Fibroblast of lung (primary cell): ENCODE measurements at regions not wholly inside any gene's neighbourhood (a gene's known extent, or its start where the extent isn't known, plus 50 kb on each side); places are given as distances from the start of the nearest gene placed in this dataset.

Experiments
- EZH2 ChIP-seq: IDR thresholded peaks from 2 replicates; pipeline ENCODE4 v1.5.1; 2012; ENCODE audit warnings: low read length, control low read depth, mild to moderate bottlenecking; ENCODE audit errors: missing control alignments
- TF ChIP-seq, protein P1 (sequence below), 2 donors: IDR thresholded peaks in 1 of 2; conservative IDR thresholded peaks in 1 of 2; 1 replicate in 1 of 2; 2 replicates in 1 of 2; pipeline ENCODE4 v1.5.1; 2011 to 2012; ENCODE audit warnings: low read length in 2 of 2, control low read depth in 1 of 2, inconsistent platforms in 1 of 2, low read depth in 1 of 2, mild to moderate bottlenecking in 1 of 2

DNA sequence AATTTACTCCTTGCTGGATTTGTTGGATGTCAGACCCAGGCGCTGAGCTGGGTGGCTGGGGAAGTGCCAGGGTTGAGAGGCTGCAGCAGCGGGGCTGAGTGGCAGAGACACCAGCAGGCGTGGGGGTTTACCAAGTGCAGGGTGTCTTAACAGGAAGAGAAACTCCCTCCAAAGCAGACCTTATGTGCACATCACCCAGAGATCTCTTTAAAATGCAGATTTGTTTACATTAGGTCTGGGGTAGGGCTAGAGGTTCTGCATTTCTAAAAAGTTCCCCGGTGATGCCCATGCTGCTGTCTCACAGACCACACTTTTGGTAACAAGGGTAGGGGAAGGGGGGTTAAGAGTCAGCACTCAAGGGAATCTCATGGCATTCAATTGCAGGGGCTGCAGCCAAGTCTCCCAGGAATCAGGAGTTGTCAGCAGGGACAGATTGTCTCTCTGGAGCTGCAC is 80.7 kb upstream of the OLFM4 start:
- TF ChIP-seq EZH2, result no peak
- TF ChIP-seq, protein P1, sequence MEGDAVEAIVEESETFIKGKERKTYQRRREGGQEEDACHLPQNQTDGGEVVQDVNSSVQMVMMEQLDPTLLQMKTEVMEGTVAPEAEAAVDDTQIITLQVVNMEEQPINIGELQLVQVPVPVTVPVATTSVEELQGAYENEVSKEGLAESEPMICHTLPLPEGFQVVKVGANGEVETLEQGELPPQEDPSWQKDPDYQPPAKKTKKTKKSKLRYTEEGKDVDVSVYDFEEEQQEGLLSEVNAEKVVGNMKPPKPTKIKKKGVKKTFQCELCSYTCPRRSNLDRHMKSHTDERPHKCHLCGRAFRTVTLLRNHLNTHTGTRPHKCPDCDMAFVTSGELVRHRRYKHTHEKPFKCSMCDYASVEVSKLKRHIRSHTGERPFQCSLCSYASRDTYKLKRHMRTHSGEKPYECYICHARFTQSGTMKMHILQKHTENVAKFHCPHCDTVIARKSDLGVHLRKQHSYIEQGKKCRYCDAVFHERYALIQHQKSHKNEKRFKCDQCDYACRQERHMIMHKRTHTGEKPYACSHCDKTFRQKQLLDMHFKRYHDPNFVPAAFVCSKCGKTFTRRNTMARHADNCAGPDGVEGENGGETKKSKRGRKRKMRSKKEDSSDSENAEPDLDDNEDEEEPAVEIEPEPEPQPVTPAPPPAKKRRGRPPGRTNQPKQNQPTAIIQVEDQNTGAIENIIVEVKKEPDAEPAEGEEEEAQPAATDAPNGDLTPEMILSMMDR (conservative IDR thresholded peaks at IDR 0.05 in 1 of 2, IDR thresholded peaks at IDR 0.05 in 1 of 2; ENCODE audit: low read depth in 1 of 2, low read length in 2 of 2), result no peak
